ENCODE measurements at regions not wholly inside any gene's neighbourhood (a gene's known extent, or its start where the extent isn't known, plus 50 kb on each side); places are given as distances from the start of the nearest gene placed in this dataset.

- ChIA-PET POLR2A (no interaction called here), CTCF (interaction anchor here (1.1 kb wide), 1 partner anchor 22 kb away, joined by 7 read pairs; no protein-coding TSS in a partner anchor)
- DNase-seq (ENCODE audit: extremely low spot score) = no peak
- TF ChIP-seq CTCF (IDR thresholded peaks at IDR 0.05; ENCODE audit: control extremely low read depth, extremely low read depth, low read depth, missing control alignments) = no peak
These were observed 150.4 kb upstream of the ARX start for GRCh38 chrX:25166145-25166544.

- ChIA-PET POLR2A (no interaction called here), CTCF (interaction anchor here (2.4 kb wide), 1 partner anchor 14 kb away, joined by 6 read pairs; no protein-coding TSS in a partner anchor)
- no peak for TF ChIP-seq CTCF (IDR thresholded peaks at IDR 0.05; ENCODE audit: control extremely low read depth, extremely low read depth, low read depth, missing control alignments)
- DNase-seq (ENCODE audit: extremely low spot score) = no peak
These were observed 142.9 kb upstream of the ARX start for GRCh38 chrX:25158635-25159034.

GRCh38 chrX:25156832-25157231 lies 141.1 kb upstream of the ARX start:
- CTCF ChIA-PET = interaction anchor here (2.4 kb wide), 1 partner anchor 13 kb away, joined by 6 read pairs; no protein-coding TSS in a partner anchor
- no peak for DNase-seq (ENCODE audit: extremely low spot score)
- POLR2A ChIA-PET = no interaction called here
- no peak for TF ChIP-seq CTCF (IDR thresholded peaks at IDR 0.05; ENCODE audit: control extremely low read depth, extremely low read depth, low read depth, missing control alignments)

GRCh38 chrX:25156323-25156722 lies 140.6 kb upstream of the ARX start:
- no peak for TF ChIP-seq CTCF (IDR thresholded peaks at IDR 0.05; ENCODE audit: control extremely low read depth, extremely low read depth, low read depth, missing control alignments)
- no peak for DNase-seq (ENCODE audit: extremely low spot score)
- ChIA-PET POLR2A (no interaction called here), CTCF (no interaction called here)

- CTCF ChIA-PET = interaction anchor here (1.3 kb wide), 1 partner anchor 10 kb away, joined by 6 read pairs; no protein-coding TSS in a partner anchor
These were observed 138.4 kb upstream of the ARX start for GRCh38 chrX:25154168-25154567.

GRCh38 chrX:25151749-25152148 lies 136.0 kb upstream of the ARX start:
- no peak for TF ChIP-seq CTCF (IDR thresholded peaks at IDR 0.05; ENCODE audit: control extremely low read depth, extremely low read depth, low read depth, missing control alignments)
- CTCF ChIA-PET = no interaction called here
- no peak for DNase-seq (ENCODE audit: extremely low spot score)
- POLR2A ChIA-PET = no interaction called here

More at GRCh38 chrX:25154168-25154567, 138.4 kb upstream of the ARX start:
- no peak for TF ChIP-seq CTCF (IDR thresholded peaks at IDR 0.05; ENCODE audit: control extremely low read depth, extremely low read depth, low read depth, missing control alignments)
- no peak for DNase-seq (ENCODE audit: extremely low spot score)
- POLR2A ChIA-PET = no interaction called here

Measured in GM10248 (cell line).